Activated naive CD4-positive, alpha-beta T cell treated with anti-CD3 and anti-CD28 coated beads, Interleukin-2, amount 10 ng/mL, durations not matched to agents 7 days and 5 days (primary cell): ENCODE measurements at regions not wholly inside any gene's neighbourhood (a gene's known extent, or its start where the extent isn't known, plus 50 kb on each side); places are given as distances from the start of the nearest gene placed in this dataset.
"Not testable (repeated sequence)": the region's sequence is repeated elsewhere in the genome, so short reads cannot be mapped to it uniquely, and the experiment has no call there.

Source experiments
- CTCF ChIA-PET: fragments of 350-600 bp; sonication (Branson Sonifier 250); formaldehyde crosslinking; loops from one replicate; lab custom pipeline; 2021; ENCODE audit warnings: antibody characterized with exemption; lab: Charles Lee
- DNase-seq: peaks from one replicate; pipeline ENCODE4 v3.0.0-alpha.2; 2020
- H3K27ac Mint-ChIP-seq: one replicate; pipeline ENCODE4 v1.8.0; 2021; ENCODE audit warnings: mild to moderate bottlenecking, moderate library complexity, mixed read lengths
- H3K27me3 Mint-ChIP-seq: one replicate; pipeline ENCODE4 v1.8.0; 2021; ENCODE audit warnings: mild to moderate bottlenecking, mixed read lengths
- H3K36me3 Mint-ChIP-seq: one replicate; pipeline ENCODE4 v1.8.0; 2021; ENCODE audit warnings: mixed read lengths
- H3K4me1 Mint-ChIP-seq: one replicate; pipeline ENCODE4 v1.8.0; 2021; ENCODE audit warnings: mixed read lengths
- H3K4me3 Mint-ChIP-seq: one replicate; pipeline ENCODE4 v1.8.0; 2021; ENCODE audit warnings: mild to moderate bottlenecking, moderate library complexity, mixed read lengths
- H3K9me3 Mint-ChIP-seq: one replicate; pipeline ENCODE4 v1.8.0; 2021; ENCODE audit warnings: mixed read lengths

- CTCF ChIA-PET: interaction anchor here (1.1 to 3.0 kb wide), 3 partner anchors 15 to 39 kb away, joined by 4 to 7 read pairs (median 4); no protein-coding TSS in a partner anchor
- not testable (repeated sequence) for H3K27ac Mint-ChIP-seq, H3K4me1 Mint-ChIP-seq, DNase-seq, H3K9me3 Mint-ChIP-seq, H3K36me3 Mint-ChIP-seq, H3K4me3 Mint-ChIP-seq
- H3K27me3 Mint-ChIP-seq: peaks cover 42% of the 10 kb centered on the region
Measured at GRCh38 chr17:77050901-77051300, 89.9 kb upstream of the SEC14L1 start.

GRCh38 chr17:77054936-77055335, 85.8 kb upstream of the SEC14L1 start:
- Mint-ChIP-seq H3K27ac (no peak overlapping the region), H3K4me1 (no peaks in the 10 kb centered on the region), H3K9me3 (no peaks in the 10 kb centered on the region), H3K4me3 (no peak overlapping the region), H3K36me3 (no peaks in the 10 kb centered on the region), H3K27me3 (peaks cover 50% of the 10 kb centered on the region)
- CTCF ChIA-PET: interaction anchor here (0.9 to 5.1 kb wide), 4 partner anchors 9 to 190 kb away, joined by 3 to 66 read pairs (median 8); partner anchors contain the start of gene MGAT5B
- no peak for DNase-seq

GRCh38 chr17:77055453-77055852, 85.3 kb upstream of the SEC14L1 start:
- Mint-ChIP-seq H3K4me1 (no peaks in the 10 kb centered on the region), H3K36me3 (no peaks in the 10 kb centered on the region)
- CTCF ChIA-PET: interaction anchor here (0.8 to 5.1 kb wide), 16 partner anchors 7 to 239 kb away, joined by 3 to 66 read pairs (median 4); partner anchors contain the start of gene MGAT5B

GRCh38 chr17:77058016-77058415, 82.8 kb upstream of the SEC14L1 start:
- no peaks in the 10 kb centered on the region for H3K9me3 Mint-ChIP-seq
- no peak overlapping the region for H3K27ac Mint-ChIP-seq
- no peaks in the 10 kb centered on the region for H3K4me1 Mint-ChIP-seq
- peaks cover 35% of the 10 kb centered on the region for H3K27me3 Mint-ChIP-seq
- H3K36me3 Mint-ChIP-seq: no peaks in the 10 kb centered on the region
- DNase-seq: no peak
- CTCF ChIA-PET: interaction anchor here (2.5 to 5.1 kb wide), 2 partner anchors 46 to 189 kb away, joined by 31 to 66 read pairs; partner anchors contain the start of gene MGAT5B
- H3K4me3 Mint-ChIP-seq: no peak overlapping the region

More at GRCh38 chr17:77055453-77055852, 85.3 kb upstream of the SEC14L1 start:
- no peak overlapping the region for H3K27ac Mint-ChIP-seq
- peaks cover 51% of the 10 kb centered on the region for H3K27me3 Mint-ChIP-seq
- DNase-seq: no peak
- no peaks in the 10 kb centered on the region for H3K9me3 Mint-ChIP-seq
- H3K4me3 Mint-ChIP-seq: no peak overlapping the region

GRCh38 chr17:77061669-77062068, 79.1 kb upstream of the SEC14L1 start:
- no peak overlapping the region for H3K27ac Mint-ChIP-seq
- CTCF ChIA-PET: interaction anchor here (0.6 to 1.5 kb wide), 2 partner anchors 10 to 194 kb away, joined by 4 to 6 read pairs; partner anchors contain the start of gene MGAT5B
- H3K4me3 Mint-ChIP-seq: no peak overlapping the region
- H3K9me3 Mint-ChIP-seq: no peaks in the 10 kb centered on the region
- H3K27me3 Mint-ChIP-seq: peaks cover 21% of the 10 kb centered on the region
- H3K36me3 Mint-ChIP-seq: no peaks in the 10 kb centered on the region
- no peaks in the 10 kb centered on the region for H3K4me1 Mint-ChIP-seq
- no peak for DNase-seq

GRCh38 chr17:77064598-77064997, 76.2 kb upstream of the SEC14L1 start:
- no peak overlapping the region for H3K27ac Mint-ChIP-seq
- H3K4me1 Mint-ChIP-seq: no peaks in the 10 kb centered on the region
- no peaks in the 10 kb centered on the region for H3K36me3 Mint-ChIP-seq
- CTCF ChIA-PET: interaction anchor here (0.7 to 5.1 kb wide), 5 partner anchors 8 to 197 kb away, joined by 3 to 28 read pairs (median 3); partner anchors contain the start of gene MGAT5B
- peaks cover 42% of the 10 kb centered on the region for H3K27me3 Mint-ChIP-seq
- H3K9me3 Mint-ChIP-seq: no peaks in the 10 kb centered on the region
- no peak overlapping the region for H3K4me3 Mint-ChIP-seq
- DNase-seq: no peak

- DNase-seq: no peak
- H3K27ac Mint-ChIP-seq: no peak overlapping the region
- H3K36me3 Mint-ChIP-seq: no peaks in the 10 kb centered on the region
- H3K4me1 Mint-ChIP-seq: no peaks in the 10 kb centered on the region
- H3K4me3 Mint-ChIP-seq: no peak overlapping the region
- CTCF ChIA-PET: interaction anchor here (0.8 to 5.1 kb wide), 13 partner anchors 10 to 274 kb away, joined by 3 to 28 read pairs (median 3); partner anchors contain the start of gene MGAT5B
- H3K27me3 Mint-ChIP-seq: peaks cover 37% of the 10 kb centered on the region
- H3K9me3 Mint-ChIP-seq: no peaks in the 10 kb centered on the region
Measured at GRCh38 chr17:77066165-77066564, 74.6 kb upstream of the SEC14L1 start.

- DNase-seq: peak; percentile 73
- not testable (repeated sequence) for H3K27ac Mint-ChIP-seq, H3K4me3 Mint-ChIP-seq, H3K9me3 Mint-ChIP-seq, H3K36me3 Mint-ChIP-seq, H3K4me1 Mint-ChIP-seq
- H3K27me3 Mint-ChIP-seq: peaks cover 44% of the 10 kb centered on the region
- CTCF ChIA-PET: interaction anchor here (0.8 to 5.1 kb wide), 14 partner anchors 10 to 274 kb away, joined by 3 to 28 read pairs (median 4); partner anchors contain the start of gene MGAT5B
Measured at GRCh38 chr17:77066726-77067409, 73.9 kb upstream of the SEC14L1 start.

- no peak overlapping the region for H3K27ac Mint-ChIP-seq
Measured at GRCh38 chr17:77068915-77069314, 71.9 kb upstream of the SEC14L1 start.

GRCh38 chr17:77070888-77071279, 69.9 kb upstream of the SEC14L1 start:
- H3K4me1 Mint-ChIP-seq: no peaks in the 10 kb centered on the region
- H3K36me3 Mint-ChIP-seq: no peaks in the 10 kb centered on the region
- H3K4me3 Mint-ChIP-seq: no peak overlapping the region
- DNase-seq: no peak
- H3K27me3 Mint-ChIP-seq: peaks cover 81% of the 10 kb centered on the region
- no peaks in the 10 kb centered on the region for H3K9me3 Mint-ChIP-seq
- CTCF ChIA-PET: interaction anchor here (1.0 to 2.0 kb wide), 2 partner anchors 8 to 16 kb away, joined by 4 to 5 read pairs; no protein-coding TSS in a partner anchor
- no peak overlapping the region for H3K27ac Mint-ChIP-seq

More at GRCh38 chr17:77068915-77069314, 71.9 kb upstream of the SEC14L1 start:
- CTCF ChIA-PET: interaction anchor here (5.1 kb wide), 1 partner anchor 201 kb away, joined by 25 read pairs; the partner anchor contains the start of gene MGAT5B
- Mint-ChIP-seq H3K27me3 (peaks cover 65% of the 10 kb centered on the region), H3K9me3 (no peaks in the 10 kb centered on the region), H3K36me3 (no peaks in the 10 kb centered on the region), H3K4me1 (no peaks in the 10 kb centered on the region), H3K4me3 (no peak overlapping the region)
- no peak for DNase-seq

- Mint-ChIP-seq H3K4me1 (no peaks in the 10 kb centered on the region), H3K27ac (no peak overlapping the region), H3K36me3 (no peaks in the 10 kb centered on the region), H3K4me3 (no peak overlapping the region), H3K27me3 (peaks cover 83% of the 10 kb centered on the region), H3K9me3 (no peaks in the 10 kb centered on the region)
- CTCF ChIA-PET: interaction anchor here (2.0 kb wide), 1 partner anchor 15 kb away, joined by 4 read pairs; no protein-coding TSS in a partner anchor
- DNase-seq: no peak
Measured at GRCh38 chr17:77071925-77072490, 68.8 kb upstream of the SEC14L1 start.

GRCh38 chr17:77072670-77073069, 68.1 kb upstream of the SEC14L1 start:
- Mint-ChIP-seq H3K4me3 (no peak overlapping the region), H3K36me3 (no peaks in the 10 kb centered on the region), H3K27ac (no peak overlapping the region), H3K9me3 (no peaks in the 10 kb centered on the region), H3K4me1 (no peaks in the 10 kb centered on the region), H3K27me3 (peaks cover 81% of the 10 kb centered on the region)
- CTCF ChIA-PET: no interaction called here
- no peak for DNase-seq

- CTCF ChIA-PET: no interaction called here
- Mint-ChIP-seq H3K9me3 (no peaks in the 10 kb centered on the region), H3K4me1 (no peaks in the 10 kb centered on the region), H3K36me3 (no peaks in the 10 kb centered on the region), H3K27me3 (peaks cover 73% of the 10 kb centered on the region), H3K4me3 (no peak overlapping the region), H3K27ac (no peak overlapping the region)
- DNase-seq: no peak
Measured at GRCh38 chr17:77074681-77075080, 66.1 kb upstream of the SEC14L1 start.

GRCh38 chr17:77076124-77076830, 64.5 kb upstream of the SEC14L1 start:
- CTCF ChIA-PET: interaction anchor here (0.6 to 1.5 kb wide), 2 partner anchors 8 to 10 kb away, joined by 4 to 7 read pairs; no protein-coding TSS in a partner anchor
- no peaks in the 10 kb centered on the region for H3K4me1 Mint-ChIP-seq
- H3K27me3 Mint-ChIP-seq: peaks cover 65% of the 10 kb centered on the region
- DNase-seq: no peak
- no peaks in the 10 kb centered on the region for H3K36me3 Mint-ChIP-seq
- no peak overlapping the region for H3K27ac Mint-ChIP-seq
- H3K4me3 Mint-ChIP-seq: no peak overlapping the region
- no peaks in the 10 kb centered on the region for H3K9me3 Mint-ChIP-seq
